ENCODE measurements at regions not wholly inside any gene's neighbourhood (a gene's known extent, or its start where the extent isn't known, plus 50 kb on each side); places are given as distances from the start of the nearest gene placed in this dataset.

GRCh38 chr7:33701189-33701740, 204.1 kb upstream of the BMPER start:
- DNase-seq (no peak), ATAC-seq (no peak)

- DNase-seq (no peak), ATAC-seq (no peak)
Measured at GRCh38 chr7:33701927-33702326, 203.4 kb upstream of the BMPER start.

GRCh38 chr7:33702514-33703054, 202.8 kb upstream of the BMPER start:
- ATAC-seq (no peak), DNase-seq (no peak)

- DNase-seq (no peak), ATAC-seq (no peak)
Measured at GRCh38 chr7:33705333-33705833, 200.0 kb upstream of the BMPER start.

GRCh38 chr7:33706186-33706585, 199.2 kb upstream of the BMPER start:
- ATAC-seq (no peak), DNase-seq (no peak)

GRCh38 chr7:33706771-33707200, 198.6 kb upstream of the BMPER start:
- ATAC-seq (no peak), DNase-seq (no peak)

GRCh38 chr7:33707427-33707826, 197.9 kb upstream of the BMPER start:
- no peak for ATAC-seq
- no peak for DNase-seq

GRCh38 chr7:33710608-33711007, 194.7 kb upstream of the BMPER start:
- no peak for DNase-seq
- ATAC-seq = no peak

- ATAC-seq = no peak
- no peak for DNase-seq
Measured at GRCh38 chr7:33711231-33712019, 193.9 kb upstream of the BMPER start.

- ATAC-seq = no peak
- DNase-seq = no peak
Measured at GRCh38 chr7:33712020-33712414, 193.3 kb upstream of the BMPER start.

- ATAC-seq (no peak), DNase-seq (no peak)
Measured at GRCh38 chr7:33714208-33714607, 191.1 kb upstream of the BMPER start.

- no peak for DNase-seq
- ATAC-seq = no peak
Measured at GRCh38 chr7:33716581-33717477, 188.5 kb upstream of the BMPER start.

- DNase-seq = no peak
- no peak for ATAC-seq
Measured at GRCh38 chr7:33719059-33719581, 186.2 kb upstream of the BMPER start.

GRCh38 chr7:33720139-33720538, 185.2 kb upstream of the BMPER start:
- DNase-seq (no peak), ATAC-seq (no peak)

- ATAC-seq (no peak), DNase-seq (no peak)
Measured at GRCh38 chr7:33720870-33721269, 184.5 kb upstream of the BMPER start.

GRCh38 chr7:33721895-33722294, 183.4 kb upstream of the BMPER start:
- DNase-seq (no peak), ATAC-seq (no peak)

GRCh38 chr7:33722383-33723101, 182.8 kb upstream of the BMPER start:
- ATAC-seq (no peak), DNase-seq (no peak)

- DNase-seq = no peak
- ATAC-seq = no peak
Measured at GRCh38 chr7:33724201-33724600, 181.1 kb upstream of the BMPER start.

- DNase-seq = no peak
- ATAC-seq = no peak
Measured at GRCh38 chr7:33725111-33726025, 180.0 kb upstream of the BMPER start.

- no peak for ATAC-seq
- no peak for DNase-seq
Measured at GRCh38 chr7:33726582-33726981, 178.8 kb upstream of the BMPER start.

GRCh38 chr7:33727315-33727714, 178.0 kb upstream of the BMPER start:
- DNase-seq = no peak
- no peak for ATAC-seq

Data from stimulated activated naive CD8-positive, alpha-beta T cell treated with anti-CD3 and anti-CD28 coated beads, Interleukin-15, Interleukin-2, amounts not matched to agents 100 U/mL and 50 U/mL, for 24 hours (primary cell).